DOHH2 (cell line): ENCODE measurements at regions not wholly inside any gene's neighbourhood (a gene's known extent, or its start where the extent isn't known, plus 50 kb on each side); places are given as distances from the start of the nearest gene placed in this dataset.

Experiments
- EZH2phosphoT487 ChIP-seq: fragments of 200-600 bp; sonication (generic); IDR thresholded peaks from 2 replicates; pipeline ENCODE4 v1.6.1; 2017; ENCODE audit warnings: borderline replicate concordance, mild to moderate bottlenecking, antibody characterized with exemption, low read length, moderate library complexity, mixed read lengths
- TF ChIP-seq, protein P1 (sequence below): fragments of 200-600 bp; sonication (generic); IDR thresholded peaks from one replicate; pipeline ENCODE4 v1.5.1; 2014; ENCODE audit warnings: antibody characterized with exemption, mild to moderate bottlenecking, low read depth, low read length; ENCODE audit not compliant: poor library complexity, severe bottlenecking

DNA sequence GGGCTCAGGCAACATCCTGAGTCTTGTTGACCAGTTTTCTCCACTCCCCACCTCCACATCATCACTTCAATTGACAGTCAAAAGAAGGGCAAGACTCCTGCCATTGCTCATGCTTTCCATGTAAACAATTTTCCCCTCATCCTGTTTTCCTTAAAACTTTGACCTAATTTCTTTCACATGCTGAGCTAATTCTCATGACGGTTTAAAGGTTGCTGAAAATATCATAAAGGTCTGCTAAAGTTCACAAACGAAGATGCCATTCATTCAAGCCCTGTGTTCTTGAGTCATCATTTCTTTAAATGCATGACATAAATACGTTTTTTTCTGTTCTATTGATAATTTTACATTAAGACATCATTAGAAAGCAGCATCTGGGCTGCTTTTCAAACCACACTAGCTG, 353.9 kb downstream of the NKX6-1 start:
- TF ChIP-seq, protein P1, sequence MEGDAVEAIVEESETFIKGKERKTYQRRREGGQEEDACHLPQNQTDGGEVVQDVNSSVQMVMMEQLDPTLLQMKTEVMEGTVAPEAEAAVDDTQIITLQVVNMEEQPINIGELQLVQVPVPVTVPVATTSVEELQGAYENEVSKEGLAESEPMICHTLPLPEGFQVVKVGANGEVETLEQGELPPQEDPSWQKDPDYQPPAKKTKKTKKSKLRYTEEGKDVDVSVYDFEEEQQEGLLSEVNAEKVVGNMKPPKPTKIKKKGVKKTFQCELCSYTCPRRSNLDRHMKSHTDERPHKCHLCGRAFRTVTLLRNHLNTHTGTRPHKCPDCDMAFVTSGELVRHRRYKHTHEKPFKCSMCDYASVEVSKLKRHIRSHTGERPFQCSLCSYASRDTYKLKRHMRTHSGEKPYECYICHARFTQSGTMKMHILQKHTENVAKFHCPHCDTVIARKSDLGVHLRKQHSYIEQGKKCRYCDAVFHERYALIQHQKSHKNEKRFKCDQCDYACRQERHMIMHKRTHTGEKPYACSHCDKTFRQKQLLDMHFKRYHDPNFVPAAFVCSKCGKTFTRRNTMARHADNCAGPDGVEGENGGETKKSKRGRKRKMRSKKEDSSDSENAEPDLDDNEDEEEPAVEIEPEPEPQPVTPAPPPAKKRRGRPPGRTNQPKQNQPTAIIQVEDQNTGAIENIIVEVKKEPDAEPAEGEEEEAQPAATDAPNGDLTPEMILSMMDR, result no peak
- no peak for TF ChIP-seq EZH2phosphoT487
